GM23248 (cell line): ENCODE measurements at regions not wholly inside any gene's neighbourhood (a gene's known extent, or its start where the extent isn't known, plus 50 kb on each side); places are given as distances from the start of the nearest gene placed in this dataset.
A peak's percentile ranks its signal among the peaks of the same experiment; 100 is the strongest.
"Not testable (repeated sequence)": the region's sequence is repeated elsewhere in the genome, so short reads cannot be mapped to it uniquely, and the experiment has no call there.

Experiments
- DNase-seq: peaks from one replicate; pipeline ENCODE4 v3.0.0-alpha.2; 2015
- H2AFZ ChIP-seq: fragments of 200-600 bp; sonication (generic); 2 replicates; pipeline ENCODE4 v1.6.1; 2016; ENCODE audit warnings: antibody characterized with exemption
- H3F3A ChIP-seq: fragments of 200-600 bp; sonication (generic); 2 replicates; pipeline ENCODE4 v1.6.1; 2016; ENCODE audit warnings: mild to moderate bottlenecking, antibody characterized with exemption, mixed run types; ENCODE audit not compliant: insufficient read depth
- H3K27ac ChIP-seq: fragments of 200-600 bp; sonication (generic); 2 replicates; pipeline ENCODE4 v1.5.1; 2016; ENCODE audit warnings: mild to moderate bottlenecking
- H3K27me3 ChIP-seq: fragments of 200-600 bp; sonication (generic); replicated peaks from 2 replicates; pipeline ENCODE4 v1.6.1; 2016; ENCODE audit warnings: mild to moderate bottlenecking; ENCODE audit not compliant: insufficient read depth
- H3K36me3 ChIP-seq: fragments of 200-600 bp; sonication (generic); 2 replicates; pipeline ENCODE4 v1.6.1; 2016; ENCODE audit warnings: low read depth, mild to moderate bottlenecking
- H3K4me1 ChIP-seq: fragments of 200-600 bp; sonication (generic); 2 replicates; pipeline ENCODE4 v1.6.1; 2016; ENCODE audit warnings: mild to moderate bottlenecking; ENCODE audit not compliant: insufficient read depth
- H3K4me2 ChIP-seq: fragments of 200-600 bp; sonication (generic); one replicate; pipeline ENCODE4 v1.6.1; 2016; ENCODE audit warnings: mild to moderate bottlenecking; ENCODE audit not compliant: unreplicated experiment
- H3K4me3 ChIP-seq: fragments of 200-600 bp; sonication (generic); 2 replicates; pipeline ENCODE4 v1.5.1; 2016; ENCODE audit warnings: mild to moderate bottlenecking
- H3K79me2 ChIP-seq: fragments of 200-600 bp; sonication (generic); 2 replicates; pipeline ENCODE4 v1.6.1; 2016; ENCODE audit warnings: mild to moderate bottlenecking; ENCODE audit not compliant: insufficient read depth
- H3K9ac ChIP-seq: fragments of 200-600 bp; sonication (generic); 2 replicates; pipeline ENCODE4 v1.6.1; 2016; ENCODE audit warnings: mild to moderate bottlenecking
- H3K9me2 ChIP-seq: fragments of 200-600 bp; sonication (generic); 2 replicates; pipeline ENCODE4 v1.6.1; 2016; ENCODE audit warnings: mixed run types, mild to moderate bottlenecking, moderate library complexity; ENCODE audit not compliant: insufficient read depth
- H3K9me3 ChIP-seq: fragments of 200-600 bp; sonication (generic); one replicate; pipeline ENCODE4 v1.6.1; 2017; ENCODE audit warnings: low read depth
- H4K20me1 ChIP-seq: fragments of 200-600 bp; sonication (generic); 2 replicates; pipeline ENCODE4 v1.6.0; 2016; ENCODE audit not compliant: insufficient read depth
- EZH2 ChIP-seq: fragments of 200-600 bp; sonication (generic); IDR thresholded peaks from 2 replicates; pipeline ENCODE4 v1.6.1; 2018; ENCODE audit warnings: antibody characterized with exemption, mild to moderate bottlenecking; ENCODE audit not compliant: insufficient read depth, poor library complexity, severe bottlenecking
- EZH2phosphoT487 ChIP-seq: fragments of 200-600 bp; sonication (generic); IDR thresholded peaks from 2 replicates; pipeline ENCODE4 v1.6.1; 2018; ENCODE audit warnings: antibody characterized with exemption, moderate library complexity, mild to moderate bottlenecking, low read depth; ENCODE audit not compliant: insufficient read depth
- WGBS, 2 experiments: methylation state at CpG; one replicate each; pipeline ENCODE4 v1.1.6; 2015 to 2017; ENCODE audit warnings: low lambda C conversion rate in 2 of 2, low coverage in 1 of 2; ENCODE audit errors: missing lambda C conversion rate in 2 of 2; 5-methylcytosine and 5-hydroxymethylcytosine counted together
- in situ Hi-C: fragments of 300-500 bp; cut with MboI; formaldehyde crosslinking; loops from 2 replicates; pipeline ENCODE4 v1.15.0; 2020

- H3K4me3 ChIP-seq = no peak overlapping the region
- no peak for DNase-seq
- 63 to 71% methylated on average over 3 of the region's 3 CpGs for WGBS, 2 experiments
- no peak overlapping the region for H3K27ac ChIP-seq
- no peak overlapping the region for H3K9ac ChIP-seq
- H3F3A ChIP-seq = no peaks in the 10 kb centered on the region
- no peak overlapping the region for H3K4me2 ChIP-seq
- TF ChIP-seq EZH2 = no peak
- no peak for TF ChIP-seq EZH2phosphoT487
- no peaks in the 10 kb centered on the region for H4K20me1 ChIP-seq
- no peaks in the 10 kb centered on the region; the same call in 1 of the 2 replicates for H3K4me1 ChIP-seq
- in situ Hi-C loops = no loop called here
- H3K9me2 ChIP-seq = no peaks in the 10 kb centered on the region
- H3K79me2 ChIP-seq = no peaks in the 10 kb centered on the region
- no peaks in the 10 kb centered on the region for H3K27me3 ChIP-seq
- no peak overlapping the region for H2AFZ ChIP-seq
- H3K9me3 ChIP-seq = no peaks in the 10 kb centered on the region
- H3K36me3 ChIP-seq = no peaks in the 10 kb centered on the region
These were observed 100.4 kb upstream of the TCF21 start for GRCh38 chr6:133788556-133788955.

DNA sequence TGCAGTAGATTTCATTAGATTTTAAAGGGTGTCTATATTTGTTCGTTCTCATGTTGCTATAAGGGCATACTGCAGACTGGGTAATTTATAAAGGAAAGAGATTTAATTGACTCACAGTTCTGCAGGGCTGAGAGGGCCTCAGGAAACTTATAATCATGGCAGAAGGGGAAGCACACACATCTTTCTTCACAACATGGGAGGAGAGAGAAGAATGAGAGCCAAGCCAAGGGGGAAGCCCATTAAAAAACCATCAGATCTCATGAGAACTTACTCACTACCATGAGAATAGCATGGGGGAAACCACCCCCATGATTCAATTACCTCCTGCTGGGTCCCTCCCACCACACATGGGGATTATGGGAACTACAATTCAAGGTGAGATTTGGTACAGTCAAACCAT is 99.5 kb upstream of the TCF21 start:
- H3K4me1 ChIP-seq, in situ Hi-C loops, H3F3A ChIP-seq, H3K9ac ChIP-seq, H3K36me3 ChIP-seq, H3K79me2 ChIP-seq, H3K4me2 ChIP-seq, H3K4me3 ChIP-seq, H3K27ac ChIP-seq, DNase-seq, H4K20me1 ChIP-seq, H3K27me3 ChIP-seq, H2AFZ ChIP-seq, H3K9me2 ChIP-seq, H3K9me3 ChIP-seq: not testable (repeated sequence)
- 74% methylated on average over 1 of the region's 1 CpG for WGBS, 2 experiments

DNA sequence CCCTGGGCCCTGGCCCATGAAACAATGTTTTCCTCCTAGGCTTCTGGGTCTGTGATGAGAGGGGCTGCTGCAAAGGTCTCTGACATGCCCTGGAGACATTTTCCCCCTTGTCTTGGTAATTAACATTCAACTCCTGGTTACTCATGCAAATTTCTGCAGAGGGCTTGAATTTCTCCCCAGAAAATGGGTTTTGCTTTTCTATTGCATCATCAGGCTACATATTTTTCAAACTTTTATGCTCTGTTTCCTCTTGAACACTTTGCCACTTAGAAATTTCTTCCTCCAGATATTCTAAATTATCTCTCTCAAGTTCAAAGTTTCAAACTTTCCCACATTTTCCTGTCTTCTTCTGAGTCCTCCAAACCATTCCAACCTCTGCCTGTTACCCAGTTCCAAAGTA is 98.2 kb upstream of the TCF21 start:
- DNase-seq, H3K27me3 ChIP-seq, H3K79me2 ChIP-seq, H3K9me3 ChIP-seq, H3K4me3 ChIP-seq, H3K4me1 ChIP-seq, H3K9me2 ChIP-seq, H4K20me1 ChIP-seq, in situ Hi-C loops, H3K36me3 ChIP-seq, H3K9ac ChIP-seq, H3F3A ChIP-seq, H3K4me2 ChIP-seq, H3K27ac ChIP-seq: not testable (repeated sequence)
- H2AFZ ChIP-seq = peak overlapping the region; percentile 65

DNA sequence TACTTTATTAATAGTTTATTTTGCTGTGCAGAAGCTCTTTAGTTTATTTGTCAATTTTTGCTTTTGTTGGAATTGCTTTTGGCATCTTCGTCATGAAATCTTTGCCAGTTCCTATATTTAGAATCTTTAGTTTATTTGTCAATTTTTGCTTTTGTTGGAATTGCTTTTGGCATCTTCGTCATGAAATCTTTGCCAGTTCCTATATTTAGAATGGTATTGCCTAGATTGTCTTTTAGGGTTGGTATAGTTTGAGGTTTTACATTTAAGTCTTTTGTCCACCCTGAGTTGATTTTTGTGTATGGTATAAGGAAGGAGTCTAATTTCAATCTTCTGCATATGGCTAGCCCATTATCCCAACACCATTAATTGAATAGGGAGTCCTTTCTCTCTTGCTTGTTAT is 93.9 kb upstream of the TCF21 start:
- H3K4me3 ChIP-seq, H3K79me2 ChIP-seq, DNase-seq, H3K27ac ChIP-seq, H4K20me1 ChIP-seq, H3K9me3 ChIP-seq, in situ Hi-C loops, H3K36me3 ChIP-seq, H2AFZ ChIP-seq, H3K4me2 ChIP-seq, H3F3A ChIP-seq, H3K27me3 ChIP-seq, H3K9ac ChIP-seq, H3K4me1 ChIP-seq, H3K9me2 ChIP-seq: not testable (repeated sequence)
- WGBS, 2 experiments = 81 to 88% methylated on average over 2 of the region's 2 CpGs

GRCh38 chr6:133796235-133796634 is 92.7 kb upstream of the TCF21 start:
- 47 to 50% methylated on average over 1 of the region's 1 CpG for WGBS, 2 experiments
- no peaks in the 10 kb centered on the region for H3K9me3 ChIP-seq
- H3K4me2 ChIP-seq = no peak overlapping the region

More at GRCh38 chr6:133796235-133796634, 92.7 kb upstream of the TCF21 start:
- H3K27ac ChIP-seq = no peak overlapping the region
- H3K4me3 ChIP-seq = no peak overlapping the region
- H3K79me2 ChIP-seq = no peaks in the 10 kb centered on the region
- no peak for TF ChIP-seq EZH2phosphoT487
- TF ChIP-seq EZH2 = no peak
- no peak for DNase-seq
- no peak overlapping the region for H2AFZ ChIP-seq
- no peaks in the 10 kb centered on the region for H4K20me1 ChIP-seq
- H3K4me1 ChIP-seq = no peaks in the 10 kb centered on the region
- in situ Hi-C loops = no loop called here
- no peaks in the 10 kb centered on the region for H3K27me3 ChIP-seq
- H3K36me3 ChIP-seq = no peaks in the 10 kb centered on the region
- no peaks in the 10 kb centered on the region for H3K9me2 ChIP-seq
- no peaks in the 10 kb centered on the region for H3F3A ChIP-seq
- H3K9ac ChIP-seq = no peak overlapping the region
